GF-D8 (cell line): ENCODE measurements at regions not wholly inside any gene's neighbourhood (a gene's known extent, or its start where the extent isn't known, plus 50 kb on each side); places are given as distances from the start of the nearest gene placed in this dataset.
"Not testable (repeated sequence)": the region's sequence is repeated elsewhere in the genome, so short reads cannot be mapped to it uniquely, and the experiment has no call there.

Experiments
- DNase-seq: peaks from one replicate; lab custom pipeline; 2025; lab: John Stamatoyannopoulos, UW

DNA sequence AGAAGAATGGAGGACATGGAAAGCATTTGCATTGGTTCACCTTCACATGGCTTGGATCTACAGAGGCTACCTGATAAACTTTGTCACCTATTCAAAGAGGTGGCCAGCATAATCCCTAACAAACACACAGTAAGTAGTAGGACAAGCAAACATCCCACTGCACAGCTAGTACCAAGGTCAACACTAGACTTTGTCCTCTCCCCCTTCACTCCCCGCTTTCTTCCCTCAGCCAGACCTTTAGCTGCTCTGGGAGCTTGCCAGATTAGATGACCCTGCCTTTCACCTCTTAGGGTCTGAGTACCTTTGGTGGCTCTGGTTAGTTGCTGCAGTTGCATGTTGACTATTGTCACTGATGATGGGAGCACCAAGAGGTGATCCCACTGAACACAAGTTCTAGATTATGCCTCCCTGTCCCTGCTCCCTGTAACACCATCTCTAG, 211.3 kb downstream of the CCDC74A start:
- DNase-seq, result not testable (repeated sequence)

DNA sequence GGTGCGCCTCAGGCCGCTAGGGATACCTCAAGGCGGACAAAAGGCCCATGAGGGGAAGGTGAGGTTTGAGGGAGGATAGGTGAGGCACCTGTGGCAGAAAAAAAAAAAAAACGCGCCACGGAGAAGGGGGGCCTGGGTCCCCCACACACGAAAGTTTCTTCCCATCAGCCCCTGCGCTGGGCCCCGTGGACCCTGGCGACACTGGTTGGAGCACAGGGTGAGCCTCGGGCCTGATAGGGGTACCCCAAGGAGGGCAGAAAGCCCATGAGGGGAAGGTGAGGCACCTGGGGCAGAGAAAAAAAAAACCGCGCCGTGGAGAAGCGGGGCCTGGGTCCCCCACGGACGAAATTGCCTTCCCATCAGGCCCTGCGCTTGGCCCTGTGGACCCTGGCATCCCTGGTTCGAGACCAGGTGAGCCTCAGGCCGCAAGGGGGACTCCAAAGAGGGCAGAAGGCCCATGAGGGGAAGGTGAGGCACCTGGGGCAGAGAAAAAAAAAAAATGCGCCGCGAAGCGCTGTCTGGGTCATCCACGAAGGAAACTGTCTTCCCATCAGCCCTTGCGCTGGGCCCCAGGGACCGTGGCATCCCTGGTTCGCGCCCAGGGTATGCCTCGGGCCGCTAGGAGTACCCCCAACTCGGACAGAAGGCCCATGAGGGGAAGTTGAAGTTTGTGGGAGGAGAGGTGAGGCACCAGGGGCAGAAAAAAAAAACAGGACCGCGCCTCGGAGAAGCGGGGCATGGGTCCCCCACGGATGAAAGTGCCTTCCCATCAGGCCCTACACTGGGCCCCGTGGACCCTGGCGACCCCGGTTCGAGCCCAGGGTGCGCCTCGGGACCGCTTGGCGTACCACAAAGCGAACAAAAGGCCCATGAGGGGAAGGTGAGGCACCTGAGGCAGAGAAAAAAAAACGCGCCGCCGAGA, 226.2 kb downstream of the CCDC74A start:
- DNase-seq, result no peak

GRCh38 chr2:131754929-131755720, 227.4 kb downstream of the CCDC74A start:
- no peak for DNase-seq

DNA sequence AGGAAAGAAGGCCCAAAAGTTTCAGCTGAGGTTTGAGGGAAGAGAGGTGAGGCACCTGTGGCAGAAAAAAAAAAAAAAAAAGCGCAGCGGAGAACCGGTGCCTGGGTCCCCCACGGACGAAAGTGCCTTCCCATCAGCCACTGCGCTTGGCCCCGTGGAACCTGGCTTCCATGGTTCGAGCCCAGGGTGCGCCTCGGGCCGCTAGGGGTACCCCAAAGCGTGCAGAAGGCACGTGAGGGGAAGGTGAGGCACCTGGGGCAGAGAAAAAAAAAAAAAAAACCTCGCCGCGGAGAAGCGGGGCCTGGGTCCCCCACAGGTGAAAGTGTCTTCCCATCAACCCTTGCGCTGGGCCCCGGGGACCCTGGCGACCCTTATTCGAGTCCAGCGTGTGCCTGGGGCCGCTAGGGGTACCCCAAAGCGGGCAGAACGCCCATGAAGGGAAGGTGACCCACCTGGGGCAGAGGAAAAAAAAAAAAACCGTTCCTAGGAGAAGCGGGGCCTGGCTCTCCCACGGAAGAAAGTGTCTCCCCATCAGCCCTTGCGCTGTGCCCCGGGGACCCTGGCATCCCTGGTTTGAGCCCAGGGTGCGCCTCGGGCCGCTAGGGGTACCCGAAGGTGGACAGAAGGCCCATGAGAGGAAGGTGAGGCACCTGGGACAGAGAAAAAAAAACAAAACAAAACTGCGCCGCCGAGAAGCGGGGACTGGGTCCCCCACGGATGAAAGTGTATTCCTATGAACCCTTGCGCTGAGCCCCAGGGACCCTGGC, 228.6 kb downstream of the CCDC74A start:
- no peak for DNase-seq

DNA sequence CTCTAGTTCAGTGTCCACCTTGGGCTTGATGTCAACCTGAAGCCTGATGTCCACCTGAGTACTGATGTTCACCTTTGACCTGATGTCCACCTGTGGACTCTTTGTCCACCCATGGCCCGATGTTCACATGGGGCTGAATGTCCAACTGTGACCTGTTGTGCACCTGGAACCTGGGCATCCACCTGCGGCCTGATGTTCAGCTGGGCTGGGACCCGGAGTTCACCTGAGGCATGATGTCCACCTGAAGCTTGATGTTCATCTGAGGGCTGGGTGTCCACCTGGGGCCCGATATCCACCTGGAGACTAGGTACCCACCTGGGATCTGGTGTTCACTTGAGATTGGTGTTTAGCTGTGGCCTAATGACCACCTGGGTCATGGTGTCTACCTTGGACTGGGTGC, 231.3 kb downstream of the CCDC74A start:
- not testable (repeated sequence) for DNase-seq

DNA sequence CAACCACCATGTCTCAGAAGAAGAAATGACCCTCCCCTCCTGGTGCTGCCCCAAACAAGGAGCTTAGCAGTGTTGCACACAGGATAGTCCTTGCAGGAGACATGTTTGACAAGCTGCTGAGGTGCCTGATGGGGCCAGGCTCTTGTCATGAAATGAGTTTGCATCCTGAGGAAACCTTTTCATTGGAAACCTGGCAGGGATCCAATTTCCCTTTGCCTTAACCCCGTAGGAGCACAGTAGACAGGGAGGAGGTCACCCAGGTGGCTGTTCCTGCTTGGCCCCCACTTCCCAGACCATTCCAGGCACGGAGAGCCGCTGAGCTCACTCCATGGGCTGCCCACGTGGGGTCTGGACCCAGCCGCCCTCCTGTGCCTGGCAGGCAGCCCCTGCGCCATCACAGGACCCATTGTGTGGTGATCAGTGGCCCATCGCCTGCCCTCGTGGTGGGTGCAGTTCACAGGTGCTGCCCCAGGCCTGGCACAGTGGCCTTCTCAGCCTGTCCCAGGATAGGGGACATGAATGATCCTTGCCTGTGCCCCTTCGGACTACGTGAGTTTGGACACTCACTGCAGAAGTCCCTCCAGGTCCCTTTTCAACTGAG, 247.4 kb downstream of the CCDC74A start:
- DNase-seq, result not testable (repeated sequence)

GRCh38 chr2:131775903-131776506, 248.3 kb downstream of the CCDC74A start:
- DNase-seq, result not testable (repeated sequence)

DNA sequence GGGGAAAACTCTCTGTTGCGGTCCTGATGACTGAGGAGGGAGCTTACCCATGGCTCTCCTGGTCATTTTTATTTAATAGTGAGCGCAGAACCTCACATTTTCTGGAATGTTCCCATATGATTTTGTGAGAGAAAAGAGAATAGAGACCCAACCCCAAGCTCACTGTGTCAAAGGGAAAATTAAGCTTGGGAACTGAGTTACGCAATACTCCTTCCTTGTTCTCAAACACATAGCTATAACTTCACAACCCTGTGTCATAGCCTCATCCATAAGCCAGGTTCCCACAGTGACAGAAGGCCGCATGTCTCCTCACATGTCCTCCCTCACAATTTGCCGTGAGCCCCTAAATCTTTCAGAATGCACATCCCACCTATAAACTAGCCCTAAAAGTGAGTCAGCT, 252.8 kb downstream of the CCDC74A start:
- not testable (repeated sequence) for DNase-seq

GRCh38 chr2:131801210-131801744, 273.6 kb downstream of the CCDC74A start:
- no peak for DNase-seq

GRCh38 chr2:131801745-131802350, 274.2 kb downstream of the CCDC74A start:
- DNase-seq, result not testable (repeated sequence)

- not testable (repeated sequence) for DNase-seq
Observed at GRCh38 chr2:131802351-131802836, 274.7 kb downstream of the CCDC74A start.

- not testable (repeated sequence) for DNase-seq
Observed at GRCh38 chr2:131803237-131803636, 275.5 kb downstream of the CCDC74A start.

DNA sequence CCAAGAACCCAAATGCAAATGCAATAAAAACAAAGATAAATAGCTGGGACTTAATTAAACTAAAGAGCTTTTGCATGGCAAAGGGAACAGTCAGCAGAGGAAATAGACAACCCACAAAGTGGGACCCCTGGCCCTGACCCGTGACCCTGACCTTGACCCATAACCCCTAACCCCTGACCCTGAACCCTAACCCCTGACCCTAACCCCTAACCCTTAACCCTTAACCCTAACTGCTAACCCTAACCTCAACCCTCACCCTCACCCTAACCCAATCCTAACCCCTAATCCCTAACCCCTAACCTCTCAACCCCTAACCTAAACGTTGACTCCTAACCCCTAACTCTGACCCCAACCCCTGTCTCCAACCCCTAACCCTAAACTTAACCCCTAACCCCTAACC, 284.9 kb downstream of the CCDC74A start:
- DNase-seq, result not testable (repeated sequence)

DNA sequence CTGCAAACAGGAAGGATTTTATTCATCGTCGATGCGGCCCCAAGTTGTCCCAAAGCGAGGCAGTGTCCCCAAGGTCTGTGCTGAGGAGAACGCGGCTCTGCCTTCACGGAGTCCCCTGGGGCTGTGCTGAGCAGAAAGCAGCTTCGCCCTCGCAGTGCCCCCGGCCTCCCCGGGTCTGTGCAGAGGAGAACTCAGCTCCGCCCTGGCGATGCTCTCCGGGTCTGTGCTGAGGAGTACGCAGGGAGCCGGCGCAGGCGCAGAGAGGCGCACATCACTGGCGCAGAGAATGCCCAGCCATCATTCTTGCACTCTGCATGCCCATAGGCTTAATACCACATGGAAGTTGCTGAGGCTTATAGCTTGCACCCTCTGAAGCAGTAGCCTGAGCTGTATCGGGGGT, 285.7 kb downstream of the CCDC74A start:
- not testable (repeated sequence) for DNase-seq

GRCh38 chr2:131818267-131818973, 290.7 kb downstream of the CCDC74A start:
- DNase-seq, result not testable (repeated sequence)

GRCh38 chr2:131822237-131822721, 294.6 kb downstream of the CCDC74A start:
- not testable (repeated sequence) for DNase-seq

- DNase-seq, result not testable (repeated sequence)
Observed at GRCh38 chr2:131823058-131823457, 295.4 kb downstream of the CCDC74A start.

DNA sequence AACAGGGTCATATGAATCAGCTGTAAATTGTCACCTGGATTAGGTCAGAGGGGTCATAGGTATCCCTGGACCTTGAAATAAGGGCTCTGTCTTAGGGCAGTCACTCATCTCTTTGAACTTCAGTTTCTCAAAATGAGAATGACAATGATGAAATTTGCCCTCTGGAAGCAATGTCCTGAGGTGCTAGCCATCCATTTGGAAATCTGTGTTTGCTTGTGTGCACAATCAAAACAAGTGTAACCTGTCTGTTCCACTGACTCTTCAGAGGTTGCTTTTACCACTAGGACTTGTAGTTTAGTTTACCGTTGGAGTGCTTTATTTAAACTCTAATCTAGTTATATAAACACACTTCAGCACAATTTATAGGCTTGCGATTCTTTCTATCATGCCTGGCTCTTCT, 297.3 kb downstream of the CCDC74A start:
- DNase-seq, result not testable (repeated sequence)

DNA sequence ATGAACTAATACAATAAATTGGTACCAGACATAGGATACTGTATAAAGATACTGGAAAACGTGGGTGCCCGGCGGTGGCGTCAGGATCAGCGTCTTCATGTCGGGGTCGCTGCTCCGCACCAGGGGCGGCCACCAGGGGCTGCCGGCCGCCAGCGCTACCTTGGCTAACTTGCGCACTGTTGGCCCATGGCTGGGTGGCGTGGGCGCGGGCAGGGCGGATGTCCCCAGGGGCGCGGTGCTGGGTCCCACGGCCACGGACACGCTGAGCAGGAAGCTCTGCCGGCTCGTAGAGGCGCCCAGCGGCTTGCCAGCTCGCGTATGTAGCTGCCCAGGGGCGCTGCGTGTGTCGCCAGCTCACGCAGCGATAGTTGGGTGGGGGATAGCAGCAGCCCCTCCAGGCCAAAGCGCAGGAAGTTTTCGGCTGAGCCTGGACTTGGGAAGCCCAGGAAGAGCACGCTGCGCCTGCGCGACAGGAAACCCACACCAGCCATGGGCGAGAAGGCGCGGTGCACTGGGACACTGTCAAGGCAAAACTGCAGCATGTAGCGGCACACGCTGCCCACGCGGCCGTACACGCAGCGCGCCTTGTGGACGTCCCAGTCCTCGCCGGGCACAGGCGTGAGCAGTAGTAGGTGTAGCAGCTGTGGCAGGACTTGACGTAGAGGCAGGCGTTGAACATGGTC, 299.9 kb downstream of the CCDC74A start:
- DNase-seq, result no peak
